T-helper 17 cell (primary cell): ENCODE measurements at regions not wholly inside any gene's neighbourhood (a gene's known extent, or its start where the extent isn't known, plus 50 kb on each side); places are given as distances from the start of the nearest gene placed in this dataset.

Experiments used
- ATAC-seq: fragments of 150-1000 bp; cut with Tn5 transposase; 2 replicates; pipeline ENCODE4 v1.10.0; 2021; ENCODE audit warnings: mild to moderate bottlenecking, moderate library complexity
- DNase-seq, 3 donors: peaks; one replicate each; pipeline versions ENCODE4 v3.0.0 to v3.0.0-alpha.2; 2020 to 2021
- H3K9me3 ChIP-seq: one replicate; pipeline ENCODE4 v1.7.0; 2013; ENCODE audit warnings: low read length, mild to moderate bottlenecking; ENCODE audit not compliant: control insufficient read depth, poor library complexity, severe bottlenecking
- H3K27ac Mint-ChIP-seq: one replicate; pipeline ENCODE4 v1.8.0; 2022; ENCODE audit warnings: mild to moderate bottlenecking, moderate library complexity, mixed read lengths
- H3K27me3 Mint-ChIP-seq: one replicate; pipeline ENCODE4 v1.8.0; 2022; ENCODE audit warnings: mixed read lengths
- H3K36me3 Mint-ChIP-seq: one replicate; pipeline ENCODE4 v1.8.0; 2022; ENCODE audit warnings: low read depth, mixed read lengths
- H3K4me1 Mint-ChIP-seq: one replicate; pipeline ENCODE4 v1.8.0; 2022; ENCODE audit warnings: mild to moderate bottlenecking, mixed read lengths
- H3K4me3 Mint-ChIP-seq: one replicate; pipeline ENCODE4 v1.8.0; 2022; ENCODE audit warnings: mild to moderate bottlenecking, moderate library complexity, mixed read lengths

DNA sequence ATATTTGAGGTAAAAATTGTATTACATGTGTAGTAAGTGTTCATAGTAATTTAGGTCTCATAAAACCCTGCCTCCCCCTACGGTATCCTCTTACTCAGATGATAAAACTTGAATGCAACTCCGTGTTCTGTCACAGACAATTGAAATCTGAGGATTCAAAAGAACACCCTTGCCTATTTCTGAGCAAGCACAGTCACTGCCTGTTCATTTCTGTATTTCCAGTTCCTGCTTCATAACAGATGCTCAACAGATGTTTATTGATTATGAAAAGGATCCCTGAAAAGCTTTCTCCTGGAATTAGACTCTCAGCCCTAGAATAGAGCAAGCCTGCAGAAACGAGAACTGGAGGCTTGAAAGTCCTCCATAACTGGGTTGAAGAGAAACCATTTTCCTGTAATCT lies 144.1 kb upstream of the SPEF2 start:
- no peak for DNase-seq
- H3K4me1 Mint-ChIP-seq = peaks cover 3% of the 10 kb centered on the region
- no peaks in the 10 kb centered on the region for H3K9me3 ChIP-seq
- H3K27me3 Mint-ChIP-seq = peaks cover 7% of the 10 kb centered on the region
- H3K4me3 Mint-ChIP-seq = no peak overlapping the region
- H3K27ac Mint-ChIP-seq = no peak overlapping the region
- H3K36me3 Mint-ChIP-seq = no peaks in the 10 kb centered on the region
- ATAC-seq = no peak

DNA sequence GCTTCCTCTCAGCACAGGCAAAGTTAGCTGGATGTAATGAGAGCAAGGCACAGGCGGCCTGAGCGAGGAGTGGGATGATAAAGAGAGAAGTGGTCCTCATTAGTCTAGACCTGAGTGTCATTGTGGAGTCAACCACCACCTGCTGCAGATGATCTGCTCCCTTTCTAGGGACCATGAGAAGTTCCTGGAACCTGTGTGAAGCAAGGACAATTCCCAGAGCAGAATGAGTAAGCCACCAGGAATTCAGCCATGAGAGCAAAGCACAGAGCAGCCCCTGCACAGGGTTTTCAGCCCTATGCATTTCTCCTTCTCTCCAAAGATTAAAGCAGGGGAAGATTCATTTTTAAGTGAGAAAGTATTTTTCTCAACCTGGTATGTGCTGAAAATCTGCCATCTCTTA lies 146.8 kb upstream of the SPEF2 start:
- peaks cover 3% of the 10 kb centered on the region for H3K4me1 Mint-ChIP-seq
- H3K27ac Mint-ChIP-seq = no peak overlapping the region
- no peak for ATAC-seq
- DNase-seq = no peak
- no peak overlapping the region for H3K4me3 Mint-ChIP-seq
- H3K27me3 Mint-ChIP-seq = peaks cover 7% of the 10 kb centered on the region
- no peaks in the 10 kb centered on the region for H3K36me3 Mint-ChIP-seq
- no peaks in the 10 kb centered on the region for H3K9me3 ChIP-seq

DNA sequence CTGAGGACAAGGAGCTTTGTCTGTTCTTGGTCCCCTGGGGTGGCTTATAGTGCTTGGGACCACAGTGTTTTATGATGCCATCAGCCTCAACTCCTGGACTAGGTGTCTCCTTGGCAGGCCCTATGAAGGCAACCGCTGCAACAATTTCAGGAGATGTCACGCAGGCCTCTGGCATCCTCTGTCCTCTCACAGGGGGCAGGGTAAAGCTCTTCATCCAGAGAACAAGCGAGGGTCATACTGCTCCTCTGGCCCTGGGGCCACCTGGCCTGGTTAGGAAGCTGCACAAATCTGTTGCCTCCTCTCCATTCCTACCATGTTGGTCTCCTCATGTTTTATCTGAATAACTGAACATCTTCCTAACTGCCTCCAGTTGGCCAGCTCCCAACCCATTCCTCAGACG lies 148.9 kb upstream of the SPEF2 start:
- H3K4me3 Mint-ChIP-seq = no peak overlapping the region
- ATAC-seq (no peak), DNase-seq (no peak)
- no peaks in the 10 kb centered on the region for H3K27me3 Mint-ChIP-seq
- H3K27ac Mint-ChIP-seq = no peak overlapping the region
- no peaks in the 10 kb centered on the region for H3K9me3 ChIP-seq
- peaks cover 3% of the 10 kb centered on the region for H3K4me1 Mint-ChIP-seq
- no peaks in the 10 kb centered on the region for H3K36me3 Mint-ChIP-seq

DNA sequence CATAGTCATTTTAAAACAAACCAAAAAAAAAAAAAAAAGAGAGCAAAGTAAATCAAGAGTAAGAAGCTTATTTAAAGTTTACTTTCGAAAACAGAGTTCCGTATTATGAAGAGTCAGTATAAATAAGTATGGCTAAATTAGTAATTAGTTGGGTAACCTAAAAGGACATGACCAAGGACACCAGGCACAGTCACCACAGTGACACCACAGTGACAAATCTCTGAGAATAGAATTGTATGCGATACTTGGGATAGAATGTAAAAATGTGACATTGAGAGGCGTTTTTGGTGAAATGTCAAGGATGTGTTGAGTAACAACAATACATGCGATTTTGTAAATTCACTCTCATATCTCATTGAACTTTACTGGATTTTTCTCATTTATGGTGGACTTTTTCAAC lies 150.9 kb upstream of the SPEF2 start:
- DNase-seq (no peak), ATAC-seq (no peak)
- H3K36me3 Mint-ChIP-seq = no peaks in the 10 kb centered on the region
- H3K9me3 ChIP-seq = no peaks in the 10 kb centered on the region
- peaks cover 3% of the 10 kb centered on the region for H3K4me1 Mint-ChIP-seq
- H3K27ac Mint-ChIP-seq = no peak overlapping the region
- H3K4me3 Mint-ChIP-seq = no peak overlapping the region
- H3K27me3 Mint-ChIP-seq = no peaks in the 10 kb centered on the region

DNA sequence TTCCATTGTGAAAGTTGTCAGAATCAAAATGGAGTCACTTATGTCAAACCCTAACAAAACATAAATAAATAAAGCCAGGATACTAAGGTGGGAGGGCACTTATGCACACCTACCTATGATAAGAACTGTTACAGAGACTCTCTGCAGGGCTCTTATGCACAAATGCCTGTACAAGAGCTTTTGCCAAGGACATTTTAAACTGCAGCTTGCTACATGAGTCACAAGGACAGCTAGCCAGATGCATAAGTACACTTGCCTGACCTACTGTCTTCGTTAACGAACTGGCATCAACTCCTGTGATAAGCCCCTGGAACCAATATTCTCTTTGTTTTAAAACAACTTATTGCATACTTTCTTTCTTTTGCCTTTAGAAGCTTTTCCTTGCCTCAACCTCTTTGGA lies 152.9 kb upstream of the SPEF2 start:
- Mint-ChIP-seq H3K36me3 (no peaks in the 10 kb centered on the region), H3K4me3 (no peak overlapping the region), H3K4me1 (no peaks in the 10 kb centered on the region), H3K27ac (no peak overlapping the region), H3K27me3 (peaks cover 5% of the 10 kb centered on the region)
- DNase-seq (no peak), ATAC-seq (no peak)
- no peaks in the 10 kb centered on the region for H3K9me3 ChIP-seq

DNA sequence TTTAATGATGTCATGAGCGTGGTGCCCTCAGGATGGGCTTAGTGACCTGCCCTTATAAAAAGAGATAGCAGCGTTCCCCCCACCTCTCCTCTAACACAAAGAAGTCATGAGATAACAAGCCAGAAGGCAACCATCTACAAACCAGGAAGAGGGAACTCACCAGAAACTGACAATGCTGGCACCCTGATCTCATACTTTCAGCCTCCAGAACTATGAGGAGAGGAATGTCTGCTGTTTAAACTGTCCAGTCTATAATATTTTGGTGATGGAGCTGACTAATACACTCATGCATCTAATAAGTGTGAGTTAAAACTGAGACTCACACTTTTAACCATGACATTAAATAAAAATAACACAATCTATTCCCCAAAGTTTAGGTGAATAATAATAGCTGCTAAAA lies 156.1 kb upstream of the SPEF2 start:
- no peak for DNase-seq
- H3K9me3 ChIP-seq = no peaks in the 10 kb centered on the region
- Mint-ChIP-seq H3K36me3 (no peaks in the 10 kb centered on the region), H3K27me3 (peaks cover 5% of the 10 kb centered on the region), H3K4me3 (no peak overlapping the region), H3K27ac (no peak overlapping the region), H3K4me1 (no peaks in the 10 kb centered on the region)
- ATAC-seq = no peak

DNA sequence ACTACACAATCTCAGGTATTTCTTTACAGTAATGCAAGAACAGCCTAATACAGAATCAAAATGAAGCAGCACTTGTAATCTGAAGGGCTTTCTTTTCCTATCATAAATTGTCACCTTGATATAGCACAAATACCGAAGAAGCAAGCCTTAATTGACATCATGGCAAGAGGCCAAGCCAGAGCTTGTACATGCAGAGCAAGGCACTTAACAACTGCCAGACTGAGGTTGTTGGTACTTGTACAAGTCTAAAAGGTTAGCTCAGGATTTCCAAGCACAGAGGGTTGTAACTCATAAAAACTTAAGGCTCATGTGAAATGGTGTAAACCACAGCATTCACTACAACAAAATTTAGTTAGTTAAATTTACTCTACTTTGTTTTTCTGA lies 158.8 kb upstream of the SPEF2 start:
- H3K36me3 Mint-ChIP-seq = no peaks in the 10 kb centered on the region
- no peaks in the 10 kb centered on the region for H3K4me1 Mint-ChIP-seq
- DNase-seq (no peak), ATAC-seq (no peak)
- H3K9me3 ChIP-seq = no peaks in the 10 kb centered on the region
- H3K27ac Mint-ChIP-seq = no peak overlapping the region
- H3K4me3 Mint-ChIP-seq = no peak overlapping the region
- H3K27me3 Mint-ChIP-seq = peaks cover 5% of the 10 kb centered on the region

DNA sequence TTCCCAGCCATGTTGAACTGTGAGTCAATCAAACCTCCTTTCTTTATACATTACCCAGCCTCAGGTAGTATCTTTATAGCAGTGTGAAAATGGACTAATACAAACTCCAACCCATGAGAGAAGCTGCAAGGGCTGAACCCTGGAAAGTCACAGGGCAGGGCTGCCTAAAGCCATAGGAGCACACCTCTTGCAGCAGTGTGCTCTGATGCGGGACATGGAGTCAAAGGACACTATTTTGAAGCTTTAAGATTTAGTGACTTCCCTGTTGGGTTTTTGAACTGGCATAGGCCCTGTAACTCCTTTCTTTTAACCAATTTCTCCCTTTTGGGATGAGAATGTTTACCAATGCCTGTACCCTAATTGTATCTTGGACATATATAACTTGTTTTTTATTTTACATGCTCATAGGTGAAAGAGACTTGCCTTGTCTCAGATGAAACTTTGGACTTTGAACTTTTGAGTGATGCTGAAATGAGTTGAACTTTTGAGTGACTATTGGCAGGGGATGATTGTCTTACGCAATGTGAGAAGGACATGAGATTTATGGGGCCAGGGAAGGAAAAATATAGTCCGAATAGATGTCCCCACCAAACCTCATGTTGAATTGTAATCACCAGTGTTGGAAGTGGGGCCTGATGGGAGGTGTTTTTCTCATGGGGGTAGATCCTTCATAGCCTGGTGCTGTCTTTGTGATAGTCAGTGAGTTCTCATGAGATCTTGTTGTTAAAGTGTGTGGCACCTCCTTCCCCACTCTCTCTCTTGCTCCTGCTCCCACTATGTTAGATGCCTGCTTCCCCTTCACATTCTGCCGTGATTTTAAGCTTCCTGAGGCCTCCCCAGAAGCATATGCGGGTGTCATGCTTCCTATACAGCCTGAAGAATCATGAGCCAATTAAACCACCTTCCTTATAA lies 159.5 kb upstream of the SPEF2 start:
- no peaks in the 10 kb centered on the region for H3K36me3 Mint-ChIP-seq
- ATAC-seq (no peak), DNase-seq (no peak)
- no peak overlapping the region for H3K27ac Mint-ChIP-seq
- no peak overlapping the region for H3K4me3 Mint-ChIP-seq
- H3K4me1 Mint-ChIP-seq = no peaks in the 10 kb centered on the region
- H3K9me3 ChIP-seq = no peaks in the 10 kb centered on the region
- H3K27me3 Mint-ChIP-seq = peaks cover 5% of the 10 kb centered on the region

DNA sequence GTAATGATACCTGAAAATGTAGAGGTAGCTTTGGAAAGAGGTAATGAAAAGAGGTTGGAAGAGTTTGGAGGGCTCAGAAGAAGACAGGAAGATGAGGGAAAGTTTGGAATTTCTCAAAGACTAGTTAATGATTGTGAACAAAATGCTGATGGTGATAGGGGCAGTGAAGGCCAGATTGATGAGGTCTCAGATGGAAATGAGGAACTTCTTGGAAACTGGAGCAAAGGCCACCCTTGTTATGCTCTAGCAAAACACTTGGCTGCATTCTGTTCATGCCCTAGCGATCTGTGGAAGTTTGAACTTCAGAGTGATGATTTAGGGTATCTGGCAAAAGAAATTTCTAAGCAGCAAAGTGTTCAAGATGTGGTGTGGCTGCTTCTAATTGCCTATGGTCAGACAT lies 161.2 kb upstream of the SPEF2 start:
- H3K4me1 Mint-ChIP-seq = no peaks in the 10 kb centered on the region
- no peaks in the 10 kb centered on the region for H3K9me3 ChIP-seq
- no peak for ATAC-seq
- no peak overlapping the region for H3K4me3 Mint-ChIP-seq
- H3K27me3 Mint-ChIP-seq = peaks cover 5% of the 10 kb centered on the region
- no peaks in the 10 kb centered on the region for H3K36me3 Mint-ChIP-seq
- no peak for DNase-seq
- no peak overlapping the region for H3K27ac Mint-ChIP-seq

DNA sequence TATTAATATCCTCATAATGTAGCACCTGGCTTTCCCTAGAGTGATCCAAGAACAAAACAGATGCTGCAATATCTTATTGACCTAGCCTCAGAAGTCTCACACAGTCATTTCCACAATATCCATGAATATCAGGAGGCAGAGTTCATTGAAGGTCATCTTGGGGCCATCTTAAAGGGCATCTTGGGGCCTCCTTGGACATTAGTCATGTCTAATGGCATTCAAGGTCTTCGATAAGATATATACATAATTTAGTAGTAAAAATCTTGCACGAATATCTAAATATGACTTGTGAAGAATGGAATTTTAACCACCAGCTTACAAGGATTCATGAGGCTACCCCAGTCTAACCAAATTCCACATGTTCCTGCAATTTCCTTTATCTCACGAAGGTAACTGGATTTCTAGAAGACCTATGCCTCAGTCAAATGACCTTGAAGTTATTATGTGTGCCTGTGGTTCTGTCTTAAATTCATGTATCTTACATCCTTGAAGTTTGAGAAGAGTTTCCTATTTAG lies 163.6 kb upstream of the SPEF2 start:
- ATAC-seq (no peak), DNase-seq (no peak)
- no peak overlapping the region for H3K4me3 Mint-ChIP-seq
- H3K9me3 ChIP-seq = no peaks in the 10 kb centered on the region
- no peak overlapping the region for H3K27ac Mint-ChIP-seq
- no peaks in the 10 kb centered on the region for H3K27me3 Mint-ChIP-seq
- H3K4me1 Mint-ChIP-seq = no peaks in the 10 kb centered on the region
- H3K36me3 Mint-ChIP-seq = no peaks in the 10 kb centered on the region

DNA sequence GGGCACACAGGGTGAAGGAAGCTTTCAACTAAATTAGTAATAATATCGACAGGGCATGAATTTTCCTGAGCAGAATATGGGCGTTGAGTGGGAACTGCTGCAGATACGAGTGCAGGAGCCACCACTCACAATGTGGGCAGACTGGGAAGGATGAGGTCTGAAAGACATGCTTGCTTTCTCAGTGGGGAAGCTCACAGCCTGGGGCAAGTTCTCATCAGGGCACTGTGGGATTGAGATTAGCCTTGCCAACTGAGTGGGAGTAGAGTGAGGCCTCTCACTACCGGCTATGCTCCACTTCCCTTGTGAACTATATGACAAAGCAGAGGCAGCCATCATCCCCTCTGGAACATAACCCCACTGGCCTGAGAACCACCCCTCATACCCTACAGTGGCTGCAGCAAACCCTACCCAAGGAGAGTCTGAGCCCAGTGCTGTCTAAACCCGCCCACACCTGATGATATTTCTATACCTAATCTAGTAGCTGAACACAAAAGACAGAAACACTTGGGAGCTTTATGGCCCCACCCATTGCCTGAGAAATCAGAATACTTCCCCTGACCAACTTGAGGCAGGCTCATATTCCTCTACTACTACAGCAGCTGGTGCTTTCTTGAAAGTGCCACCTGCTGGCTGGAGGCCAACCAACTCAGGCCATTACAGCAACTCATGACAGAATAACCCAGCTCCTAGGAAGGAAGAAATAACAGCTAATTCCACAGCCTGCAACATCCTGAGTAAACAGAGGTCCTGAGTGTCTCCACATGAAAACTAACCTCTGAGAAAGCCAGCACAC lies 173.7 kb upstream of the SPEF2 start:
- no peak for ATAC-seq
- H3K27me3 Mint-ChIP-seq = peaks cover 28% of the 10 kb centered on the region
- no peak overlapping the region for H3K4me3 Mint-ChIP-seq

DNA sequence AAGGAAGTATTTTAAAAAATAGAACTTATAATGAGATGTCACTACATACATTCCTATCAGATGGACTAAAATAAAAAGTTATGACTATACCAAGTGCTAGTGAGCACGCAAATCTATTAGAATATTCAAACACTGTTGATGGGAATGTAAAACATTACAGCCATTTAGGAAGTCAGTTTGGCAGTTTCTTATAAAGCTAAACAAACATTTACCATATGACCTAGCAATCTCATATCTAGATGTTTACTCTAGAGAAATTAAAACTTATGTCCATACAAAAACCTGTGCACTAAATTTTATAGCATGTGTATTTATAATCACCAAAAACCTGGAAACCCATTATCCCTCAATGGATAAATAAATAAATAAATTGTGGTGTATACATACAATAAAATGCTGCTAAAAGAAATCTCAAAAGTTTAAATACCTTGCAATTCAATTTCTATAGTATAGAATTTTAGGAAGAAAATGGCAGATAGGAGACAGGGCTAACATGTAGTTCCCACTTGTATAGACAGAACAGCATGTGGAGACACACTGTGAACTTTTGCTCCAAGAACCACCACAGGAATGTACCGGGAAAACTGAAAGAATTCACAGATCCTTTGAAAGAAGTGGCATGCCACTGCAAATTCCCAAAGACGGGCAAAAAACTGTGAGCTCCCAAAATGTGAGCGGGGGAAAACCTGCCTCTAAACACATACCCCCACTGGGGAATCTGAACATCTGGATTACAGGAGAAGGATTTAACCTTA lies 174.6 kb upstream of the SPEF2 start:
- H3K27ac Mint-ChIP-seq = no peak overlapping the region
- no peaks in the 10 kb centered on the region for H3K9me3 ChIP-seq
- DNase-seq = no peak
- no peak for ATAC-seq
- no peak overlapping the region for H3K4me3 Mint-ChIP-seq
- no peaks in the 10 kb centered on the region for H3K4me1 Mint-ChIP-seq
- H3K27me3 Mint-ChIP-seq = peaks cover 38% of the 10 kb centered on the region
- H3K36me3 Mint-ChIP-seq = peaks cover 2% of the 10 kb centered on the region

More for the DNA sequence above, 173.7 kb upstream of the SPEF2 start:
- no peaks in the 10 kb centered on the region for H3K9me3 ChIP-seq
- Mint-ChIP-seq H3K36me3 (peaks cover 2% of the 10 kb centered on the region), H3K27ac (no peak overlapping the region), H3K4me1 (no peaks in the 10 kb centered on the region)
- no peak for DNase-seq

DNA sequence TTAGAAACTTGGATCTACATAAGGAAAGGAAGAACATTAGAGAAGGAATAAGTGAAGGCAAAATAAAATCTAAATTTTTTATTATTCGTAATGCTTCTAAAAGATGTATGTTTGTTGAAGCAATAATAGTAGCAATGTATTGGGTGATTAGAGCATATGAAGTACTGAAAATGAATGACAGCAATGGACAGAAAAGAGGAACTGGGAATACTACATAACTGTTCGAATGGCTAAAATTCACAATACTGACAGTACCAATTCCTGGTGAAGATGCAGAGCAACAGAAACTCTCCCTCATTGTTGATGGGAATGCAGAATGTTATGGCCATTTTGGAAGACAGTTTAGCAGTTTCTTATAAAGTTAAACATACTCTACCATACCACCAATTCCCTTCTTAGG lies 177.3 kb upstream of the SPEF2 start:
- no peak overlapping the region for H3K4me3 Mint-ChIP-seq
- DNase-seq (no peak), ATAC-seq (no peak)
- peaks cover 2% of the 10 kb centered on the region for H3K36me3 Mint-ChIP-seq
- no peaks in the 10 kb centered on the region for H3K4me1 Mint-ChIP-seq
- no peaks in the 10 kb centered on the region for H3K9me3 ChIP-seq
- peaks cover 43% of the 10 kb centered on the region for H3K27me3 Mint-ChIP-seq
- no peak overlapping the region for H3K27ac Mint-ChIP-seq
